Ramos (cell line): ENCODE measurements at regions not wholly inside any gene's neighbourhood (a gene's known extent, or its start where the extent isn't known, plus 50 kb on each side); places are given as distances from the start of the nearest gene placed in this dataset.

ENCODE experiments used
- in situ Hi-C: fragments of 300-500 bp; cut with MboI; formaldehyde crosslinking; loops from one replicate; pipeline ENCODE4 v1.14.3; 2022; ENCODE audit warnings: low sequenced_read_pairs; ENCODE audit not compliant: unreplicated experiment

DNA sequence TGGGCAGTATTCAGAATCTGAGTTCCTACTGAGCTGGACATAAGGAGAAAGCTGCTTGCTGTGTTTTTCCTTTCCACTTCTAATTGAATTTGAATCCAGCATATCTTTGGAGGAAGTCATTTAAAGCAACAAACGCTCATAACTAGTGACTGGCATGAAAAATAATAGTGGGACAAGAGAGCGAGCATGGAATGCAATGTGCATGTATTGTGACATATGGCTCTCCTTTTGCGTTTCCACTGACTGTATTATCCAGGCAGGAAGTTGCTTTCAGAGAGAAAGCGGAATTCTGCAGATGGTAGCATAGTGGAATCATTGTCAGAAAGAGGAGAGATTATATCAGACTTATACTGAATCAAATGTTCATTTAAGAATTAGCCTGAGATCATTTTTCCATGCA, 368.6 kb downstream of the REEP3 start:
- in situ Hi-C loops, result no loop called here

DNA sequence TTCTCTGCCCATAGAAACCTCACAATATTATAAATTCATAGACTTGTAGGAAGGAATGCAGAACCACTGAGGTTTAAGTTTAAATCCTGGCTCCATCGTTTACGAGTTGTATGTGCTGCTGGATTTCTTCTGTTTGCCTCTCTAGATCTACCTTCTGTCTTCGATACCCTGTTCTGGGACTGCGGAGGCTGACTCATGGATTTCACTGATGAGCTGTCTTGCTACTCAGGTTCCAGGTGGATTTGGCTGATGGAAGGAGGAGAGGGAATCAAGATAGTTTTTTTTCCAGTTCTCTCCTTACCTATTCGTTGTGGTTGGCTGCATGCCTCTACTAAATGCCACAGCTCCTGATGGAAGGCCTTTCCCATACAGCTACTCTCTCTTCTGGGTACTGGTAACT, 375.8 kb downstream of the REEP3 start:
- in situ Hi-C loops, result no loop called here

DNA sequence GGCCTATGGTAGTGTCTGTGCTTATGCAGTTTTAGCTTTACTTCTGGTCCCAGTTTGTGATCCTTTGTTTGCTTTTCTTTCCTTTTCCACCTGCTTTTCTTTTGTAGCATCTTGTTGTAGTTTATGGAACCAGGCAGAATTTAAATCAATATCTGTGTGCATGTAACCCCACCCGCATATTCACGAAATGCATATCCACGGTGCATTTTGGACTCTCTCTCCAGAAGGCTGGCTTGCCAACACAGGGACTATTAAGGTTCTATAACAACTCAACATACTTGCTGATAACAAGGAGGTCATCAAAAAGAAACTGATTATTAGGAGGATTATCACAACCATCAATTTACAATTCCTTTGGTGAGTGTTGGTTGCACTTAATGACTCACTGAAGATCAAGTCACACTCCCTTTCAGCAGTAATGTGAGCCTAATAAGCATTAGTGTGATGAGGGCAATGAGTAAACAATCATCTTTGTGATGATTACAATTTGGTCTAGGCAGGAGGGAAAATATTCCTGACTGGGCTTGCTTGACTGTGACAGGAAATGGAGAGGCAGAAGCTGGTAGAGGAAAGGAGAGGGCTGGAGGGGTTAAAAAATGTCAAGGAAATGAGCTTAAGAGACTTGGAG, 378.6 kb downstream of the REEP3 start:
- in situ Hi-C loops, result no loop called here

DNA sequence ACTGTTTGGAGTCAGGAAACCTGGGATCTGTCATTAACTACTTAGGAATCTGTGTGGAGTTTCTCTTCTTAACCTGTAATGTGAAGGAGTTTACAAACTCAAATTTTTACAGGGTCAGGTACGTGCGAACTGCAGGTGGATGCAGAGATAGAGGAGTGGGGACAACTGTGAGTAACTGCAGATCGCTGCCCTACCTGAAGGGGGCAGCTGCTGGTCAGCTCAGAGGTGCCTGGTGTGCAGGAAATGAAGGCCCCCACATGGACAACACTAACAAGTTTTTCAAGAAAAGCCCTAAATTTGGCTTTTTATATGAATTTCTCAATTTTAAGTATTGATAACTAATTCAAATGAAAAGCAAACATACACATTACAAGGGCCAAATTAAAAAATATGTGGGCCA, 380.0 kb downstream of the REEP3 start:
- in situ Hi-C loops, result no loop called here

DNA sequence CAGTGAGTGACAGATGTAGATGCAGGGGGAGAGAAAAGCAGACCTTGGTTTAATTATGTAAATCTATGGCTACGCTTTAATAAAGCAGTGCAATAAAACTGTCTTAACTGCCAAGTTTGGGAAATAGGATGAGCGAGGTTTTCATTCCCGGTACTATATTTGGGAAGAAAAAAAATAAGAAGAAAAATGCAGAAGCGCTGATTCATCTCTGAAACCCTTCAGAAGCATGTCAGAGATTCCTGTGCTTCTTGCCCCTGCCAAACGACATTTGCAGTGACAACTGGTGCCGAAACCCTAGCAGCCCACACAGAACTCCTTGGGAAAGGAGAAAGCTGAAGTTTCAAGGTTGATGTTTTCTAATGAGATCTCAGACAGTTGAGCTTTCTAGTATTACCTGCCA, 380.7 kb downstream of the REEP3 start:
- in situ Hi-C loops, result no loop called here

DNA sequence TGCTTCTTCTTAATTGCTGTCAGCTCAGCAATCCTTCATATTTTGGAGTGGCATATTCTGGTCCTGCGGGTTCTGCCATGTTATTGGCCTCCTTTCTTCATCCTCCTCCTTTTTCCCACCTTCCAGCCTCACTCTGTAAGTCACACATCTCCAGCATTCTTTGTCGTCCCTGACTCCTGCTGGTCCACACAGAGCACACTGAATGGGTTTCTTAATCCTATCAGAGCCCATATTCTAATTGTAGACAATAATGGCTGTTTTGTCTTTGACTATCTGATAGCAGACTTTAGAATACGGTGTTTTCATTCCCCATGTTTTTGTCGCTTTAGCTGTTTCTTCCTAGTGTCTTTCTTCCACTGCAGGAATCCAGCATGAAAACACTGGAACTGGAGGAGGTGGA, 389.6 kb downstream of the REEP3 start:
- in situ Hi-C loops, result no loop called here

DNA sequence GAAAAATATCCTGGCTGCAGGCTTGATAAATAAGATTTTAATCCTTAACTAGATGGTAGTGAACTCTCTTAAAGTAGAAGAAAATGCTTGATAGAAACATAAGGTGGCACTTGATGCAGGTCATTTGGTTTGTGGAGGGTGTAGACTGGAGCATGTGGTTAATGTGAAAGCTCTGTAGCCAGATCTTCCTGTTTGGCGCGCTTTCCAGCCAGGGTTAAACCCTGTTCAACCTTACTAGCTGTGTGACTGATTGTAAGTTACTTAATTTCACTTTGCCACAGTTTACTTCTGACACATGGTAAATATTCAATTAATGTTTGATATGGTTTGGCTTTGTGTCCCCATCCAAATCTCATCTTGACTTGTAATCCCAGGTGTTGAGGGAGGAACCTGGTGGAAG, 394.0 kb downstream of the REEP3 start:
- in situ Hi-C loops, result no loop called here

DNA sequence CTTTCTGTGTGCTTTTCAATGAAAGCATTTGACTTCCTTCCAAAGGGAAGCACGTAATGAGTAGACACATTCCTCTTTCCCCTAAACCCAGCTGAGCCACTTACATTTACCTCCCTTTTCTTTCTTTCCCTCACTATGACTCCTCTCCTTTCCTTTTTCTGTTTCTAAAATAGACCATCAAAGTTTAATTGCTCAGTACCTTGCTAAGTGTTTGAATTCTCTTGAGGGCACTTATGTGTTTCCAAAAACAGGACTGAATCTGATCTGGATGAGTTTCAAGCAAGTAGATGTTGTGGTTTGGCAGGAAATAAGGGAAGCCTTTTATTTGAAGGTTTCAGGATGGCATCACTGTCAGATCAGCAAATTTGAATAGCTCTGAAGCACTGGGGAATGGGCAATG, 396.2 kb downstream of the REEP3 start:
- in situ Hi-C loops, result no loop called here

DNA sequence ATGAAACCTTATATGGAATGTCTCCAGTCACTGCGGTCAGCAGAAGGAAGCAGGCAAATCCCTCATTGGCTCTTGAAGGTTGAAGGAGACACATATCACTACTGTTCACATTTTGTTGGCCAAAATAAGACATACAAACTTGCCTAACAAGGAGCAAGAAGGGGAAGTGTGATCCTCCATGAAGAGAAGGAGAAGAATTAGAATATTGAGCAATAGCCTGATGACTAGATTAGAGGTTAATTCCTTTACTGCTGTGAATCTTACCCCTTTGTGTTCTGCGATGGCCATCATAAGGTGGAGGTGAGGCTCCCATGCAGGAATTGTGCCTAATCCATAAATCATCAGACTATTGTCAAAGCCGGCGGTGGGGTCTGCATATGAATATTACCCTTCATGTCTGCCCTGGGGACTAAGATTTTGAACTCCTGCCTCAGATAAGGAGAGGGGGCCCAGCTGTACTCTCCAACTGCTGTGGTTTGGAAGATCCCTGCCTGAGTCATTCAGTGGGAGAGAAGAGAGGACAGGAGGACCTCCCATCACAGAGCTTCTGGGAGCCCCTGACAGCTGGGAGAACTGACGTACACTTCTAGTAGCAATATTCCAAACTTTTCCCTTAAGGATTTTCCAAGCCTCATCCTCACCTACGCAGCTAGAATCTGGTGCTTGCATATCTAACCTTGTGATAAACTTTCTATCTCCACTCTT, 398.5 kb downstream of the REEP3 start:
- in situ Hi-C loops, result no loop called here

DNA sequence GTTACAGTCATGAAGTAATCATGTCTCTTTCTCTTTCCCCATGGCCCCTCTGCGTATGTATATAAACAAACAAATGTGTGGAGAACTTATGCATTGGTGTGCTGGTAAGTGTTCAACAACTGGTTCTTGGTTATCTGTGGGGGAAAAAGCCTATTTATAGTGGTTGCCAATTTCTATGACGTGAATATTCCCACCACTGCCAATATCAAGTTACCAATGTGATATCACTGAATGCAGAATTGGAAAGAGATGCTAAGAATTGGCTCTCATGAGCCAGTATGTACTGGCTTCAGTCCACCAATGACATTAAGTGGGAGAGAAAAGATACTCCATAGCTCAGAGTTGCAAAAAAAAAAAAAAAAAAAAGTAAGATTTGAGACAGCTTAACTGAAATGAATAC, 399.7 kb downstream of the REEP3 start:
- in situ Hi-C loops, result no loop called here

DNA sequence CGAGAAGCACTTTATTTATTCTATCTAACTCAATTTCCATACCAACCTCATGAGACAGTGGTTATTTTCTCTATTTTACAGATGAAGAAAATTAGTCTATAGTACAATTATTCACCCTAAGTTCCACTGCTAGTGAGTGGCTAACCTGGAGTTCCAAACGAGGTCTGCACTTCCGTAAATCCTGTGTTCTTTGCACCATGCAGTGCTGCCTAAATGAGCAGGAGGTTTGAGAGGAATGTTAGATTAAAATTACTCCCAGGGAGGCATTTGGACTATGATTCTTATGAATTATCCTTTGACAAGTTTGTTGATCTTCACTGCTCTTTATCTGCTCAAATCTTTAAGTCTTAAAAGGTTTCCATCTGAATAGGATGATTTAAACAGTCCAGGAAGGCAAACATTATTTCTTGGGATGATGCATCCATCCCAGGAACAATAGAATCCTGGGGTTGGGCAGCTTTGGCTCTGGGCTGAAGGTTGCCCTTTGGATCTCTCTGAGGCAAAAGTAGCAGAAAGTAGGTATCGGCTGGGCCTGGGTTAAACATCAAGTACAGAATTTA, 400.8 kb downstream of the REEP3 start:
- in situ Hi-C loops, result no loop called here

DNA sequence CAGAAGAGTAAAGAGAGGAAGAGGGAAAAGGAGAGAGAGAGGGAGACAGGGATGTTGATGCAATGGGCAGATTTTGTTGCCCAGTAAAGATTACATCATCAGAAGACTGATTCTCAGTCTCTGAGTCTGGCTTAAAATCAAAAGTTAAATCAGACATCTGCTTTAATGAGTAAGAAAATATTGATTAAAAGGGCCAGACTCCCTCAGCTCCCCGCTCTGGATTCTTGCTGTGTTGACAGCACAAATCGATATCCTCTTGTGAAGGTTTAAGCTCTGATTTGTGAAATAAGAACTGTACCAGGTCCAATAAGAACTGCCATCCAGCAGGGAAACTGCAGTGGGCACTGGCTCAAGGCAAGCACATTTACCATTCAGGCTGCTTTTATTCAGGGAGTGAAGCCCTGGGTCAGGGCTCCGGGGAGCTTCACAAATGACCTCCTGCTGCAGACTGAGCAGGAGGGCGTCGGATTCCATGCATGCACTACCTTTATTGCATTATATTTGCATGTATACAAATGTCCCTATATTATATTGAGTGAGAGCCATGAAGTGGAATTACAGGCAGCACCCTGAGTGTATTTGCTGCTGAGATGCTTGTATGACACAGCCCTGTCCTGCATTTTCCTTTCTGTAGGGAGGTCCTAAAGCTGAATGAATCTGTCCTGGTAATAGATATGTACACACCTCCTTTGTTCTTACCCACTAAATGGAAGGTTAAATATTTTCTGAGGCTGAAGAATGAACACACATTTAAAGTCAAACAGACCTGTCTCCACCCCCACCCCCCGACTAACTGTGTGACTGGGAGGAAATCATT, 401.5 kb downstream of the REEP3 start:
- in situ Hi-C loops, result no loop called here

DNA sequence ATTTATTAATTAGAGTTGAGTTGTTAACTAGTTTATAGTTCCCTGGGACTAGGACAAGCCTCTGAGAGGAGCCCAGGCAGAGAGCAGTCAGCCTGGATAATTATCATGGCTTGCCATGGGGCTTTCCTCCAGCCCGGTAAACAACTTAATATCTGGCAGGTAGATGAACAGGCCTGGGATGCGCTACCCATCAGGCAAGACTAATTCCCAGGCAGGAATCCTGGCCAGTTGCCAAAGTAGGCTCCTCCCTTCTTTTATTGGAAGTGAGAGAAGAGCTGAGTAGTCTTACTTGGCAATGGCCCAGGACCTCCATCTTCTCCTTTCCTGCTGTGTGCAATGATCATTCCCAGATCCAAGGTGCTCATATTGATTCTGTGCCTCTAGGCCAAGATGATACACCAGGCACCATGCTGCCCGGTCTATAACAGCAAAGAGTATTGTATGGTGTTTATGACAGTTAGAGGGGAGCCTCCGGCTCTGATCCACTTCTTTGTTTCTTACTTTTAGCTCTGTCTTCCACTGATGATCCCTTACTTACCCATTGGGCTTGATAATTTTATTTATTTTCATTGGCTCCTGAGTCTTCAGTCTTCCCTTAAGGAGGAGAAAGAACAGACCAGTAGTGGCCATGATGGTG, 408.7 kb downstream of the REEP3 start:
- in situ Hi-C loops, result no loop called here

DNA sequence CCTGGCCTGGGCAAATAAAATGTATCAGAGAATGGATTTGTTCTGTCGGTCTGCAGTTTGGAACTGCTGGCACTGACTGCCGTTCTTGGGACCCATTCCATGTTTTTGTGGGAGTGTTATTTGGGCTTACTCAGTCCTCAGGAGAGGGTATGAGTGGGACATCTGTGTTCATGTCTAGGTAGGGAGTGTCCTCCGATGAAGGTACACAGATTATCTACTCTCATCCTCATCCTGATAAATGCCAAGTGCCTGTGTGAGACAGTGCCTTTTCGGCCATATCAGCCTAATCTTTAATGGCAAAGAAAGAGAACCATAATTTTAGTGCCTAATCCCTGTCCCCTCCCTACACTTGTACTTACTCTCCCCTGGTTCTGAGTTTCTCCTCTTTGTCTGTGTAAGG, 409.4 kb downstream of the REEP3 start:
- in situ Hi-C loops, result no loop called here

DNA sequence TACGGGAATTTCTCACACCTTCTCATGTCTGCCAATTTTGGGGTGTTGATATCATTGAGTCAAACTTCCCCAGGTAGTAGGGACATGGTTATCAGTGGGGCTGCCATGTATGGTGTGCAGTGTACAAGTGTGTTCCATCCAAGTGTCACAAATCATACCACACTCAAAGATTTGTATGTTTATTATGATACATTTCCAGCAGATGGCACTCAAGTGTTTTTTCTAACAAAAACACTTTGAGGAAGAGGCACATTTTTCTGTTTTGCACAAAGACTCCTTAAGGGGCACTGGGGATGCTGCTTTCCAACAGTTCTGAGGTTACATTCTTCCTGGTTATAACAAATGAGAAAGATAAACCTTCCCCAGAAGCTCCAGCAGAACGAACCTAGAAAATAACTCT, 414.5 kb downstream of the REEP3 start:
- in situ Hi-C loops, result no loop called here

DNA sequence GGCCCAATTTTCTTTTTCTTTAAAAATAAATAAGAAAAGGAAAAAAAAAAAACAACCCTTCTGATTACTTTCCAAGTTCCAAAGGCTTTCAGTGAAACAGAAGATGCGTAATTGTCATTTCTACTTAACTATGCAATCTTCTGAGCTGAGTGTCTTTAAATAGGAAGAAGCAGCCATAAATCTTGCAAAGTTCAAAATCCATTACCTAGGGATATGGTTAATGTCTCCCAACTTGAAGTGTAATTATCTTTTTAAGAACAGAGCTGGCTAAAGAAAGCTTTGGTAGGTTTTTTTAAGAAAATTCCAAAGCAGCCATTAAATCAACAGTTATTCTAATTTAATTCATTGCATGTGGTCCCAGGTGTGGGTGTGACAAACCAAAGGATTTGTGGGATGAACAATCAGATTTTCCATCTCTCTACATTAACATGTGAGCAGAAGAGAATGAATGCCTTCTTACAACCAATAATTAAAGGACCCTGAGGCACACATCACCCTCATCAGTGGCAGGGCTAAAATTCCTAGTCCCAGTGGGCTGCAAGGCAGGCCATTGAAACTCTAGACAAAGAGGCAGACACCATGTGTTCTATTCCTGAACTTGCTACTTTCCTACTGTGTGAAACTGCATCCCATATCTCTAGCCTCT, 419.2 kb downstream of the REEP3 start:
- in situ Hi-C loops, result no loop called here

DNA sequence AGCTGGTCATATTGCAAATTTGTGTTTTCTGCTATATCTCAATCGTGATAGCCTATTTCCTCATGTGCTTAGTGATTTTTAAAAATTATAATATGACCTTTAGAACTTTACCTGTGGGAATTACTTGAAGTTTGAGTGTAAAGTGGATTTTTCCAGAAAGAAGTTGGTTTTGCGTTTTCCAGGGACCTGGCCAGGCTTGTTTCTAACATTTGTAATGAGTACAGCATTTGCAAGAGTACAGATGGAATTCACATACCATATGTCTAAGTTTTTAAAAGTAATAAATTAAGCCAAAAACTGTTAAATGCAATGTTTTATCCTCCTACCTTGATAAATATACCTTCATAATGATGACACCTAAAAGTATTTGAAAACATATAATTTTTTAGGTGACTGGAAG, 443.2 kb downstream of the REEP3 start:
- in situ Hi-C loops, result no loop called here

DNA sequence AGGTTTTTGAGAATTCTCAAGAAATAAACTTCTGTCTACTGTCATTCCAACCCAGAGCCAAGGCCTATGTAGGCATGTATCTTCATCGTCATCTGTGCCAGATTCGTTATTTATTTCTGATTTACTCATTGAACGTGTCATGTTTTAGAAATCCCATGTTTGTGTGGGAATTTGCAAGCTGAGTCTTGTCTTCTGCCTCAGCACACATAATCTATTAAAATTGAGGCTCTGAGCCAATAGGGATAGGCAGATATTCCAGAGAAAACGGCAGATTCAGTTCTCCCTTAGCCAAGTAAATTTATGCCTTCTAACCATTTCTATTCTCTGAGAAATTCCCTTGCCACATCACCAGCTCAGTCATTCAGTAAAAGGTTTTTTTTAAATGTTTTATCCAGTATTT, 444.6 kb downstream of the REEP3 start:
- in situ Hi-C loops, result no loop called here

DNA sequence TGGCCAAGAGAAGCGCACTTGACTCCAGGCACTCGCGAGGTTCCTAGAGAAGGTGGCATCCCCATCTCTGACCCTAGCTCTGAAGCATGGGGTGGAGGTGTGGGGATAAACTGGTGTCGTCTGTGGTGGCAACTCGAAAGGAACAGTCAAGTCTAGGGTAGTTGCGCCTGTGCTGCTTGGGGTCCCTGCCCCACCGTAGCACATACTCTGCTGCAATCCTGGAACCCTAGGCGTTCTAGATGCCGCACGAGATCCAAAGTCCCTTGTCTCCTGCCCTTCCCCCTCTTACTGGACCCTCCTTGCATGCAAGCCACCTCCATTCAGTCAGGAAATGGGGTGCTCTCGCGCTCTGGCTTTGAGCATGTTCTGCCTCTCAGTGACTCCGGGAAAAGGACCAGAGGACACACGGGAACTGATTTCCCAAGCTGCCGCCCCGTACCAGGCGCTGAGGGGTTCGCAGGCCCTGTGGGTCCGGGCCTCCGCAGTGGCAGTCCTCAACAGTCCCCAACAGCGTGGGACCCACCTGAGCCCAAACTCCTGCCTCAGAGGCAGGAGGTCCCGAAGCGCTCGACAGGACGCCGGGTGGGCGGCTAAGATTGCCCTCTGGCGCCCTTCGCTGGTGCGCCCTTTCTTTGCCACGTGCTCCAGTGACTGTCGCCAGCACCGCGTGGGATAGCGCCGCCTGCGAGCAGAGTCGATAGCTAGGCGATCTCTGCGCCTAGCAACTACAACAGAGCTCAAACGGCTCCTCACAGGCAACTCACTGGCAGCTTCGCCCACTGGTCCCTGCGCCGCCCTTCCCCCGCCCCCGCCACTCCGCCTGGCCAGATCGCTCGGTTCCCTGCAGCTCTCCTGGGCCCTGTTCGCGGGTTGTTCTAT, 452.0 kb downstream of the REEP3 start:
- in situ Hi-C loops, result no loop called here
